ENCODE measurements at regions not wholly inside any gene's neighbourhood (a gene's known extent, or its start where the extent isn't known, plus 50 kb on each side); places are given as distances from the start of the nearest gene placed in this dataset.

DNA sequence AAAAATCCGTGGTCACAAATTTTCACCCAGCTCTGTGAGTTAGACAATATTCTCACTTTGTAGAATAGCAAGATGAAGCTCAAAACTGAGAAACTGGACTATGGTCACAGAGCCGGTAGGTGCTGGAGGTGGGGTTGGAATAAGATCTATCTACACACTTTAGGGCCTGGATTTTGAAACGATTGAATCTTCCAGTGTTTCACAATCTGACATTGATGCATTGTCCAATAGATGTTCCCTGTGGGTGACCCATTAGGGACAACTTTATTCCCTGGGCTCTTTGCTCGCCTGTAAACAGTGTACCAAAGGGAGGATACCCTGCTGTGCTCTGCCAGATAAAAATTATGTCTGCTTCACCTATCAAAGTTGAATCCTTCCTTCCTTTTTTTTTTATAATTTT, 145.4 kb upstream of the MPDZ start:
- TF ChIP-seq, protein P1, sequence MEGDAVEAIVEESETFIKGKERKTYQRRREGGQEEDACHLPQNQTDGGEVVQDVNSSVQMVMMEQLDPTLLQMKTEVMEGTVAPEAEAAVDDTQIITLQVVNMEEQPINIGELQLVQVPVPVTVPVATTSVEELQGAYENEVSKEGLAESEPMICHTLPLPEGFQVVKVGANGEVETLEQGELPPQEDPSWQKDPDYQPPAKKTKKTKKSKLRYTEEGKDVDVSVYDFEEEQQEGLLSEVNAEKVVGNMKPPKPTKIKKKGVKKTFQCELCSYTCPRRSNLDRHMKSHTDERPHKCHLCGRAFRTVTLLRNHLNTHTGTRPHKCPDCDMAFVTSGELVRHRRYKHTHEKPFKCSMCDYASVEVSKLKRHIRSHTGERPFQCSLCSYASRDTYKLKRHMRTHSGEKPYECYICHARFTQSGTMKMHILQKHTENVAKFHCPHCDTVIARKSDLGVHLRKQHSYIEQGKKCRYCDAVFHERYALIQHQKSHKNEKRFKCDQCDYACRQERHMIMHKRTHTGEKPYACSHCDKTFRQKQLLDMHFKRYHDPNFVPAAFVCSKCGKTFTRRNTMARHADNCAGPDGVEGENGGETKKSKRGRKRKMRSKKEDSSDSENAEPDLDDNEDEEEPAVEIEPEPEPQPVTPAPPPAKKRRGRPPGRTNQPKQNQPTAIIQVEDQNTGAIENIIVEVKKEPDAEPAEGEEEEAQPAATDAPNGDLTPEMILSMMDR (IDR thresholded peaks at IDR 0.05; ENCODE audit: low read depth, low read length, missing input control) = no peak
- TF ChIP-seq, protein P2, sequence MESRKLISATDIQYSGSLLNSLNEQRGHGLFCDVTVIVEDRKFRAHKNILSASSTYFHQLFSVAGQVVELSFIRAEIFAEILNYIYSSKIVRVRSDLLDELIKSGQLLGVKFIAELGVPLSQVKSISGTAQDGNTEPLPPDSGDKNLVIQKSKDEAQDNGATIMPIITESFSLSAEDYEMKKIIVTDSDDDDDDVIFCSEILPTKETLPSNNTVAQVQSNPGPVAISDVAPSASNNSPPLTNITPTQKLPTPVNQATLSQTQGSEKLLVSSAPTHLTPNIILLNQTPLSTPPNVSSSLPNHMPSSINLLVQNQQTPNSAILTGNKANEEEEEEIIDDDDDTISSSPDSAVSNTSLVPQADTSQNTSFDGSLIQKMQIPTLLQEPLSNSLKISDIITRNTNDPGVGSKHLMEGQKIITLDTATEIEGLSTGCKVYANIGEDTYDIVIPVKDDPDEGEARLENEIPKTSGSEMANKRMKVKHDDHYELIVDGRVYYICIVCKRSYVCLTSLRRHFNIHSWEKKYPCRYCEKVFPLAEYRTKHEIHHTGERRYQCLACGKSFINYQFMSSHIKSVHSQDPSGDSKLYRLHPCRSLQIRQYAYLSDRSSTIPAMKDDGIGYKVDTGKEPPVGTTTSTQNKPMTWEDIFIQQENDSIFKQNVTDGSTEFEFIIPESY (IDR thresholded peaks at IDR 0.05) = no peak
- no peak for TF ChIP-seq RAD21 (IDR thresholded peaks at IDR 0.05)
- TF ChIP-seq, protein P3, sequence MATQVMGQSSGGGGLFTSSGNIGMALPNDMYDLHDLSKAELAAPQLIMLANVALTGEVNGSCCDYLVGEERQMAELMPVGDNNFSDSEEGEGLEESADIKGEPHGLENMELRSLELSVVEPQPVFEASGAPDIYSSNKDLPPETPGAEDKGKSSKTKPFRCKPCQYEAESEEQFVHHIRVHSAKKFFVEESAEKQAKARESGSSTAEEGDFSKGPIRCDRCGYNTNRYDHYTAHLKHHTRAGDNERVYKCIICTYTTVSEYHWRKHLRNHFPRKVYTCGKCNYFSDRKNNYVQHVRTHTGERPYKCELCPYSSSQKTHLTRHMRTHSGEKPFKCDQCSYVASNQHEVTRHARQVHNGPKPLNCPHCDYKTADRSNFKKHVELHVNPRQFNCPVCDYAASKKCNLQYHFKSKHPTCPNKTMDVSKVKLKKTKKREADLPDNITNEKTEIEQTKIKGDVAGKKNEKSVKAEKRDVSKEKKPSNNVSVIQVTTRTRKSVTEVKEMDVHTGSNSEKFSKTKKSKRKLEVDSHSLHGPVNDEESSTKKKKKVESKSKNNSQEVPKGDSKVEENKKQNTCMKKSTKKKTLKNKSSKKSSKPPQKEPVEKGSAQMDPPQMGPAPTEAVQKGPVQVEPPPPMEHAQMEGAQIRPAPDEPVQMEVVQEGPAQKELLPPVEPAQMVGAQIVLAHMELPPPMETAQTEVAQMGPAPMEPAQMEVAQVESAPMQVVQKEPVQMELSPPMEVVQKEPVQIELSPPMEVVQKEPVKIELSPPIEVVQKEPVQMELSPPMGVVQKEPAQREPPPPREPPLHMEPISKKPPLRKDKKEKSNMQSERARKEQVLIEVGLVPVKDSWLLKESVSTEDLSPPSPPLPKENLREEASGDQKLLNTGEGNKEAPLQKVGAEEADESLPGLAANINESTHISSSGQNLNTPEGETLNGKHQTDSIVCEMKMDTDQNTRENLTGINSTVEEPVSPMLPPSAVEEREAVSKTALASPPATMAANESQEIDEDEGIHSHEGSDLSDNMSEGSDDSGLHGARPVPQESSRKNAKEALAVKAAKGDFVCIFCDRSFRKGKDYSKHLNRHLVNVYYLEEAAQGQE (IDR thresholded peaks at IDR 0.05) = no peak
- no peak for TF ChIP-seq EGR1 (IDR thresholded peaks at IDR 0.05; ENCODE audit: low read depth in 2 of 2)
- TF ChIP-seq YY1 (IDR thresholded peaks at IDR 0.05) = no peak
- TF ChIP-seq, protein P4, sequence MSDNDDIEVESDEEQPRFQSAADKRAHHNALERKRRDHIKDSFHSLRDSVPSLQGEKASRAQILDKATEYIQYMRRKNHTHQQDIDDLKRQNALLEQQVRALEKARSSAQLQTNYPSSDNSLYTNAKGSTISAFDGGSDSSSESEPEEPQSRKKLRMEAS (IDR thresholded peaks at IDR 0.05) = no peak
- TF ChIP-seq TAF1 (conservative IDR thresholded peaks at IDR 0.05) = no peak
- no peak for TF ChIP-seq RXRA (IDR thresholded peaks at IDR 0.05)
- TF ChIP-seq, protein P5, sequence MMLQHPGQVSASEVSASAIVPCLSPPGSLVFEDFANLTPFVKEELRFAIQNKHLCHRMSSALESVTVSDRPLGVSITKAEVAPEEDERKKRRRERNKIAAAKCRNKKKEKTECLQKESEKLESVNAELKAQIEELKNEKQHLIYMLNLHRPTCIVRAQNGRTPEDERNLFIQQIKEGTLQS (IDR thresholded peaks at IDR 0.05) = no peak
